Anterior cingulate cortex (tissue), 58 donors: ENCODE measurements at regions not wholly inside any gene's neighbourhood (a gene's known extent, or its start where the extent isn't known, plus 50 kb on each side); places are given as distances from the start of the nearest gene placed in this dataset.

Experiments
- DNase-seq, 58 donors: peaks; one replicate each; lab custom pipeline; 2025; lab: John Stamatoyannopoulos, UW

GRCh38 chr9:71384343-71384742 is 262.9 kb upstream of the TRPM3 start:
- peak in 23 of 58 donors; percentile 0 to 60 (median 7) for DNase-seq

GRCh38 chr9:71383308-71383940 is 262.0 kb upstream of the TRPM3 start:
- DNase-seq, result peak in 1 of 58 donors; percentile 4

GRCh38 chr9:71368157-71368556 is 246.7 kb upstream of the TRPM3 start:
- DNase-seq, result peak in 22 of 58 donors; percentile 0 to 64 (median 6)

GRCh38 chr9:71364186-71364955 is 242.9 kb upstream of the TRPM3 start:
- DNase-seq, result no peak

GRCh38 chr9:71363286-71363961 is 242.0 kb upstream of the TRPM3 start:
- DNase-seq, result no peak

- DNase-seq, result no peak
Observed at GRCh38 chr9:71361357-71361756, 239.9 kb upstream of the TRPM3 start.

GRCh38 chr9:71357346-71357745 is 235.9 kb upstream of the TRPM3 start:
- DNase-seq, result peak in 1 of 58 donors; percentile 4

- no peak for DNase-seq
Observed at GRCh38 chr9:71355884-71356283, 234.5 kb upstream of the TRPM3 start.

- DNase-seq, result no peak
Observed at GRCh38 chr9:71353720-71354119, 232.3 kb upstream of the TRPM3 start.

- DNase-seq, result no peak
Observed at GRCh38 chr9:71352837-71353236, 231.4 kb upstream of the TRPM3 start.

GRCh38 chr9:71349218-71349617 is 227.8 kb upstream of the TRPM3 start:
- no peak for DNase-seq

- no peak for DNase-seq
Observed at GRCh38 chr9:71333321-71333720, 211.9 kb upstream of the TRPM3 start.

GRCh38 chr9:71331603-71332002 is 210.2 kb upstream of the TRPM3 start:
- no peak for DNase-seq

- DNase-seq, result peak in 2 of 58 donors; percentile 1 to 2
Observed at GRCh38 chr9:71329873-71330272, 208.5 kb upstream of the TRPM3 start.

GRCh38 chr9:71326360-71326759 is 204.9 kb upstream of the TRPM3 start:
- no peak for DNase-seq

- no peak for DNase-seq
Observed at GRCh38 chr9:71323357-71323756, 201.9 kb upstream of the TRPM3 start.

- DNase-seq, result no peak
Observed at GRCh38 chr9:71322311-71322710, 200.9 kb upstream of the TRPM3 start.

- DNase-seq, result no peak
Observed at GRCh38 chr9:71308454-71308853, 187.0 kb upstream of the TRPM3 start.

GRCh38 chr9:71306134-71306533 is 184.7 kb upstream of the TRPM3 start:
- no peak for DNase-seq

GRCh38 chr9:71303351-71303750 is 181.9 kb upstream of the TRPM3 start:
- DNase-seq, result no peak

GRCh38 chr9:71302776-71303175 is 181.4 kb upstream of the TRPM3 start:
- no peak for DNase-seq

- no peak for DNase-seq
Observed at GRCh38 chr9:71295928-71296327, 174.5 kb upstream of the TRPM3 start.
